ENCODE measurements at regions not wholly inside any gene's neighbourhood (a gene's known extent, or its start where the extent isn't known, plus 50 kb on each side); places are given as distances from the start of the nearest gene placed in this dataset.

- peak; percentile 12 for DNase-seq (ENCODE audit: low read depth)
These were observed 274.9 kb downstream of the PRL start for GRCh38 chr6:22021966-22022365.

- no peak for DNase-seq (ENCODE audit: low read depth)
These were observed 272.9 kb downstream of the PRL start for GRCh38 chr6:22023937-22024336.

- DNase-seq (ENCODE audit: low read depth), result no peak
These were observed 271.8 kb downstream of the PRL start for GRCh38 chr6:22024973-22025467.

GRCh38 chr6:22025468-22026163 is 271.2 kb downstream of the PRL start:
- DNase-seq (ENCODE audit: low read depth), result peak; percentile 87

GRCh38 chr6:22026164-22026678 is 270.6 kb downstream of the PRL start:
- DNase-seq (ENCODE audit: low read depth), result no peak

GRCh38 chr6:22027040-22027725 is 269.7 kb downstream of the PRL start:
- no peak for DNase-seq (ENCODE audit: low read depth)

GRCh38 chr6:22028403-22029090 is 268.3 kb downstream of the PRL start:
- no peak for DNase-seq (ENCODE audit: low read depth)

GRCh38 chr6:22029171-22029570 is 267.7 kb downstream of the PRL start:
- DNase-seq (ENCODE audit: low read depth), result no peak

GRCh38 chr6:22030730-22031619 is 265.9 kb downstream of the PRL start:
- DNase-seq (ENCODE audit: low read depth), result no peak

- no peak for DNase-seq (ENCODE audit: low read depth)
These were observed 261.1 kb downstream of the PRL start for GRCh38 chr6:22035690-22036089.

GRCh38 chr6:22036275-22036674 is 260.6 kb downstream of the PRL start:
- DNase-seq (ENCODE audit: low read depth), result peak; percentile 78

GRCh38 chr6:22036699-22037098 is 260.1 kb downstream of the PRL start:
- no peak for DNase-seq (ENCODE audit: low read depth)

GRCh38 chr6:22041797-22042480 is 254.9 kb downstream of the PRL start:
- DNase-seq (ENCODE audit: low read depth), result no peak

GRCh38 chr6:22042706-22043105 is 254.1 kb downstream of the PRL start:
- no peak for DNase-seq (ENCODE audit: low read depth)

GRCh38 chr6:22043284-22043962 is 253.4 kb downstream of the PRL start:
- no peak for DNase-seq (ENCODE audit: low read depth)

- DNase-seq (ENCODE audit: low read depth), result no peak
These were observed 251.4 kb downstream of the PRL start for GRCh38 chr6:22045261-22045912.

- DNase-seq (ENCODE audit: low read depth), result no peak
These were observed 247.8 kb downstream of the PRL start for GRCh38 chr6:22049002-22049401.

GRCh38 chr6:22053391-22053997 is 243.3 kb downstream of the PRL start:
- DNase-seq (ENCODE audit: low read depth), result peak; percentile 21

- no peak for DNase-seq (ENCODE audit: low read depth)
These were observed 240.4 kb downstream of the PRL start for GRCh38 chr6:22056398-22056797.

Measured in Daoy (cell line).